Omental fat pad (tissue), 3 donors: ENCODE measurements at regions not wholly inside any gene's neighbourhood (a gene's known extent, or its start where the extent isn't known, plus 50 kb on each side); places are given as distances from the start of the nearest gene placed in this dataset. TPM values are rescaled to one million over a fixed set of nuclear protein-coding genes. Genes with fewer than 3 reads are reported as not detected.
"Not testable (repeated sequence)": the region's sequence is repeated elsewhere in the genome, so short reads cannot be mapped to it uniquely, and the experiment has no call there.

Experiments
- ATAC-seq: fragments of 150-250 bp; one replicate; pipeline ENCODE4 v1.9.1; 2016; ENCODE audit warnings: mild to moderate bottlenecking, moderate library complexity; ENCODE audit not compliant: low FRiP score
- DNase-seq: peaks from one replicate; pipeline ENCODE4 v3.0.0-alpha.2; 2019; ENCODE audit warnings: low spot score
- small RNA-seq: library from RNA; depleted of rRNA; stranded (forward); fragments of <200 nt; gene quantifications from one replicate; pipeline ENCODE3, GENCODE V24; 2016
- TF ChIP-seq, protein P1 (sequence below), 3 donors: fragments of 450-650 bp; IDR thresholded peaks; one replicate each; pipeline ENCODE4 v1.5.1; 2016 to 2017; ENCODE audit warnings: antibody characterized with exemption in 3 of 3, mild to moderate bottlenecking in 3 of 3, moderate library complexity in 2 of 3

DNA sequence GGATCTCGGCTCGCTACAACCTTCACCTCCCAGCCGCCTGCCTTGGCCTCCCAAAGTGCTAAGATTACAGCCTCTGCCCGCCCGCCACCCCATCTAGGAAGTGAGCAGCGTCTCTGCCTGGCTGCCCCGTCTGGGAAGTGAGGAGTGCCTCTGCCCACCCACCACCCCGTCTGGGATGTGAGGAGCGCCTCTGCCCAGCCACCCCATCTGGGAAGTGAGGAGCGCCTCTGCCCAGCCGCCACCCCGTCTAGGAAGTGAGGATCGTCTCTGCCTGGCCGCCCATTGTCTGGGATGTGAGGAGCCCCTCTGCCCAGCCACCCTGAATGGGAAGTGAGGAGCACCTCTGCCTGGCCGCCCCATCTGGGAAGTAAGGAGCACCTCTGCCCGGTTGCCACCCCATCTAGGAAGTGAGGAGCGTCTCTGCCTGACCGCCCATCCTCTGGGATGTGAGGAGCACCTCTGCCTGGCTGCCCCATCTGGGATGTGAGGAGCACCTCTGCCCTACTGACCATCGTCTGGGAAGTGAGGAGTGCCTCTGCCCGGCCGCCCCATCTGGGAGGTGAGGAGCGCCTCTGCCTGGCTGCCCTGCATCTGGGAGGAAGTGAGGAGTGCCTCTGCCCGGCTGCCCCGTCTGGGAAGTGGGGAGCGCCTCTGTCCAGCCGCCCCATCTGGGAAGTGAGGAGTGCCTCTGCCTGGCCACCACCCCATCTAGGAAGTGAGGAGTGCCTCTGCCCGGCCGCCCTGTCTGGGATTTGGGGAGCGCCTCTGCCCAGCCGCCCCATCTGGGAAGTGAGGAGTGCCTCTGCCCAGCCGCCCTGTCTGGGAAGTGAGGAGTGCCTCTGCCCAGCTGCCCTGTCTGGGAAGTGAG, 90.4 kb upstream of the ZNF519 start:
- ATAC-seq, DNase-seq: not testable (repeated sequence)

GRCh38 chr18:14221689-14222088, 89.5 kb upstream of the ZNF519 start:
- DNase-seq, result no peak
- TF ChIP-seq, protein P1, sequence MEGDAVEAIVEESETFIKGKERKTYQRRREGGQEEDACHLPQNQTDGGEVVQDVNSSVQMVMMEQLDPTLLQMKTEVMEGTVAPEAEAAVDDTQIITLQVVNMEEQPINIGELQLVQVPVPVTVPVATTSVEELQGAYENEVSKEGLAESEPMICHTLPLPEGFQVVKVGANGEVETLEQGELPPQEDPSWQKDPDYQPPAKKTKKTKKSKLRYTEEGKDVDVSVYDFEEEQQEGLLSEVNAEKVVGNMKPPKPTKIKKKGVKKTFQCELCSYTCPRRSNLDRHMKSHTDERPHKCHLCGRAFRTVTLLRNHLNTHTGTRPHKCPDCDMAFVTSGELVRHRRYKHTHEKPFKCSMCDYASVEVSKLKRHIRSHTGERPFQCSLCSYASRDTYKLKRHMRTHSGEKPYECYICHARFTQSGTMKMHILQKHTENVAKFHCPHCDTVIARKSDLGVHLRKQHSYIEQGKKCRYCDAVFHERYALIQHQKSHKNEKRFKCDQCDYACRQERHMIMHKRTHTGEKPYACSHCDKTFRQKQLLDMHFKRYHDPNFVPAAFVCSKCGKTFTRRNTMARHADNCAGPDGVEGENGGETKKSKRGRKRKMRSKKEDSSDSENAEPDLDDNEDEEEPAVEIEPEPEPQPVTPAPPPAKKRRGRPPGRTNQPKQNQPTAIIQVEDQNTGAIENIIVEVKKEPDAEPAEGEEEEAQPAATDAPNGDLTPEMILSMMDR (IDR thresholded peaks at IDR 0.05), result no peak
- no peak for ATAC-seq

GRCh38 chr18:14215952-14216351, 83.7 kb upstream of the ZNF519 start:
- DNase-seq, ATAC-seq: not testable (repeated sequence)

DNA sequence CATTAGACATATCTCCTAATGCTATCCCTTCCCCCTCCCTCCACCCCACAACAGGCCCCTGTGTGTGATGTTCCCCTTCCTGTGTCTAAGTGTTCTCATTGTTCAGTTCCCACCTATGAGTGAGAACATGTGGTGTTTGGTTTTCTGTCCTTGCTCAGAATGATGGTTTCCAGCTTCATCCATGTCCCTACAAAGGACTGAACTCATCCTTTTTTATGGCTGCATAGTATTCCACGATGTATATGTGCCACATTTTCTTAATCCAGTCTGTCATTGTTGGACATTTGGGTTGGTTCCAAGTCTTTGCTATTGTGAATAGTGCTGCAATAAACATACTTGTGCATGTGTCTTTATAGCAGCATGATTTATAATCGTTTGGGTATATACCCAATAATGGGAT, 71.2 kb upstream of the ZNF519 start:
- not testable (repeated sequence) for DNase-seq, ATAC-seq

DNA sequence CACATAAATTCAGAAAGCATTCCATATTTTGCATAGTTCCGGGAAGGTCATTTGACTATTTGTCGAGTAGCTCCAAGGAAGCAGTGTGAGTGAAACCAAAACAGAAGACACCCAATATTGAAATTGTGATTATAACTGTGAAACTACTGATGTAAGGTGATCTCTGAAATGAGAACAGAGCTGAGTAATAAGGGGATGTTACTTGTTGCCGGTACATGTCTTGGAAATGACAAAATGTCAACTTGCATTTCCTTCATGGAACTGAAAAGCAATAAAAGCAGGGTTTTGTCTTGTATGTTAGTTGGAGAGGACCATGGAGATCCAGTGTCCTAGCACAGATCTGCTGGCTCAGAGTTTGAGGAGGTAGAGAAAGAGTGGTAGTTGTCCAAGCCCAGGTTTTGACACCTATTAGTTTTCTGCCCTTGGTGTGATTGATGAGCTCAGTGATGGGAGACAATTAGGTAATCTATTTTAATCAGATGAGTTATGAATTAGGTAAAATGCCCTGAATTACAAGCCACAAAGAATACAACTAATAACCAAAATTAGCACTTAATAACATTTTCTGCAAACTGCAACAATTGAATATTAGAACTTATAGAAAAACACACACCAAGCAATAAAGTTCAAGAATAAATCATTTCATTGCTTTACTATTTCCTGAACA, 58.7 kb upstream of the ZNF519 start:
- ATAC-seq, DNase-seq: not testable (repeated sequence)

DNA sequence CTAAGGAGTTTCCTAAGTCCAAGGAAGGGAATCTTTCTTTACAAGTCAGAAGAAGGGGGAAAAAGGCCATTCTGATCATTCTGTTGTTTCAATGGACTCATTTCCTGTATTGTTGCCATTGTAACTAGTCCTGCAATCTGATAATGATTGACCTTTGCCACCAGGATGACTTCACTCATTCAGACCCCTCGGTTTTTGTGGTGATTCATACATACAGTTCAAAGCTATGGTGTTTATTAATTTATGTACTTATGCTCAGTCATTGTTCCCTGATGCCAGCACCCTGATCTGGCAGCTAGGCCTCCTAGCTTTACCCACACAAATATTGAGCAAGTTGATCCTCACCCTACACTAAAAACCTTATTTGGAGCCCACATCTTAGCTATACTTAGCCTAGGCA, 57.6 kb upstream of the ZNF519 start:
- TF ChIP-seq, protein P1 (IDR thresholded peaks at IDR 0.05), result no peak
- ATAC-seq, result no peak
- DNase-seq, result no peak

DNA sequence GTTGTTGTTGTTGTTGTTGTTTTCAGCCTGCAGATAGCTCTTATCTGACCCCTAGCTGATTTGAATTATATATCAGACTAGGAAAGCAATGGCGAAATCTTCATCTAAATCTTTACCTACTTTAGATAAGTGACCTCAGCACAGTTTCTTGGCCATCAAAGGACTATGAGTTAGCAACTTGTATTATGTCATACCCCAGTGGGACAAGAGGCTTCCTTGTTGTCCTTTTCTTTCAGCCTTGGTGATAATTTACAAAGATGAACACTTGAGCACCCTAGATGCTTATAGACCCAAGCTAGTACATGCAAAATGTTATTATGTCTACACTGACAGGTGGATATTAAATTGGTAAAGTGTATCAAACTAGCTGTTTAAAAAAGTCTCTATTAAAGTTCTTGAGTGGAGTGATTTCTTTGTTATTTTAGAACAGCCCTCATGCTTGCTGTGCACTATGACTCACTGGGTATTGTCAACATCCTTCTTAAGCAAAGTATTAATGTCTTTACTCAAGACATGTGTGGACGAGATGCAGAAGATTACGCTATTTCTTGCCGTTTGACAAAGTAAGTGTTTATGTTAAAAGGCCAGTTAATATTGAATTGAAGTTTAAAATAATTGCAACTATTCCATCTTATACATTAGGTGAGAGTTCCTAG, 56.6 kb upstream of the ZNF519 start:
- DNase-seq, ATAC-seq: not testable (repeated sequence)

Small RNAs in the stretch of these regions (small RNA-seq; reads per million reads assigned to genes)
- not detected for gene RNU6-316P
